ENCODE measurements at regions not wholly inside any gene's neighbourhood (a gene's known extent, or its start where the extent isn't known, plus 50 kb on each side); places are given as distances from the start of the nearest gene placed in this dataset.

- ChIA-PET CTCF (no interaction called here), POLR2A (no interaction called here)
- Histone ChIP-seq H3K4me1 (ENCODE audit: control insufficient read depth in 2 of 2, insufficient read depth in 2 of 2, low read length in 2 of 2) (no peaks in the 10 kb centered on the region), H2AFZ (ENCODE audit: insufficient read depth, low read depth, low read length, poor library complexity, severe bottlenecking) (no peak overlapping the region), H3K9ac (ENCODE audit: low read length) (no peak overlapping the region), H3K36me3 (replicated peaks in 1 of 2; ENCODE audit: control extremely low read depth in 1 of 2, control insufficient read depth in 1 of 2, extremely low read depth in 1 of 2, insufficient read depth in 2 of 2, low read length in 1 of 2) (no peaks in the 10 kb centered on the region), H3K27me3 (replicated peaks in 1 of 4; ENCODE audit: control extremely low read depth in 1 of 4, control insufficient read depth in 3 of 4, insufficient read depth in 4 of 4, low read length in 3 of 4) (peaks cover 0 to 6% (median 0%) of the 10 kb centered on the region in 4 experiments), H3K4me3 (ENCODE audit: control extremely low read depth in 1 of 5, extremely low read depth in 1 of 5, insufficient read depth in 1 of 5, low read depth in 2 of 5, low read length in 4 of 5) (no peak overlapping the region), H3K9me3 (ENCODE audit: control extremely low read depth in 1 of 3, control insufficient read depth in 2 of 3, insufficient read depth in 1 of 3, low read length in 2 of 3) (peaks cover 3 to 35% (median 6%) of the 10 kb centered on the region in 3 donors), H3K27ac (ENCODE audit: low read length in 2 of 2) (no peak overlapping the region), H3K79me2 (ENCODE audit: control insufficient read depth, insufficient read depth, low read length) (no peaks in the 10 kb centered on the region), H3K4me2 (replicated peaks; ENCODE audit: low read depth, low read length, poor library complexity, severe bottlenecking) (no peak overlapping the region), H4K20me1 (ENCODE audit: control insufficient read depth, insufficient read depth, low read length, poor library complexity, severe bottlenecking) (no peaks in the 10 kb centered on the region)
- DNase-seq (no peak), ATAC-seq (ENCODE audit: low read depth) (no peak)
- Mint-ChIP-seq H3K4me1 (no peaks in the 10 kb centered on the region), H3K27ac (no peak overlapping the region), H3K9me3 (ENCODE audit: insufficient read depth) (peaks cover 10% of the 10 kb centered on the region), H3K4me3 (no peak overlapping the region), H3K27me3 (peaks cover 34% of the 10 kb centered on the region)
- intact Hi-C loops (cut with micrococcal nuclease), result no loop called here
- 90% methylated on average over 2 of the region's 3 CpGs for WGBS (ENCODE audit: insufficient coverage)
- TF ChIP-seq CTCF (IDR thresholded peaks at IDR 0.05) (no peak), EZH2 (IDR thresholded peaks at IDR 0.05; ENCODE audit: borderline replicate concordance, insufficient read depth, low read depth, low read length, poor library complexity, severe bottlenecking) (no peak)
Measured at GRCh38 chr11:130789056-130789640, 127.1 kb downstream of the SNX19 start.

DNA sequence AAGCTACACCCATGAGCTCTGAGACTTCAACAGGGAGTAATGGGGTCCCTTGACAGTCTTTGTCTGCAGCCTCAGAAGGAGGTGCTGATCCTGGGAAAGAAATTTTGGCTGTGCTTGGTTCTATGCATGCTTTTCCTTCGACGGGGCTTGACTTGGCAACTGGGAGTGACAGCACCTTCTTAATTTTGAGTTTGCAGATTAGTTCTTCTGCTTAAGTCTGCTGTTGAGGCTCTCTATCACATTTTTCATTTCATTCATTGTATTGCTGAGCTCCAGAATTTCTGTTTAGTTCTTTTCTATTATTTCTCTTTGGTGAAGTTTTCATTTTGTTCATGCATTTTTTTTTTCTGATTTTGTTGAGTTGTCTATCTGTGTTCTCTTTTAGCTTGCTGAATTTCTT, 125.6 kb downstream of the SNX19 start:
- Histone ChIP-seq H3K79me2 (ENCODE audit: control insufficient read depth, insufficient read depth, low read length) (no peaks in the 10 kb centered on the region), H3K4me3 (ENCODE audit: control extremely low read depth in 1 of 5, extremely low read depth in 1 of 5, insufficient read depth in 1 of 5, low read depth in 2 of 5, low read length in 4 of 5) (no peak overlapping the region), H3K9me3 (ENCODE audit: control extremely low read depth in 1 of 3, control insufficient read depth in 2 of 3, insufficient read depth in 1 of 3, low read length in 2 of 3) (peaks cover 3 to 35% (median 6%) of the 10 kb centered on the region in 3 donors), H3K27me3 (replicated peaks in 1 of 4; ENCODE audit: control extremely low read depth in 1 of 4, control insufficient read depth in 3 of 4, insufficient read depth in 4 of 4, low read length in 3 of 4) (peaks cover 0 to 6% (median 0%) of the 10 kb centered on the region in 4 experiments), H3K27ac (ENCODE audit: low read length in 2 of 2) (no peak overlapping the region), H2AFZ (ENCODE audit: insufficient read depth, low read depth, low read length, poor library complexity, severe bottlenecking) (no peak overlapping the region), H3K9ac (ENCODE audit: low read length) (no peak overlapping the region), H3K4me1 (ENCODE audit: control insufficient read depth in 2 of 2, insufficient read depth in 2 of 2, low read length in 2 of 2) (no peaks in the 10 kb centered on the region), H4K20me1 (ENCODE audit: control insufficient read depth, insufficient read depth, low read length, poor library complexity, severe bottlenecking) (no peaks in the 10 kb centered on the region), H3K4me2 (replicated peaks; ENCODE audit: low read depth, low read length, poor library complexity, severe bottlenecking) (no peak overlapping the region), H3K36me3 (replicated peaks in 1 of 2; ENCODE audit: control extremely low read depth in 1 of 2, control insufficient read depth in 1 of 2, extremely low read depth in 1 of 2, insufficient read depth in 2 of 2, low read length in 1 of 2) (no peaks in the 10 kb centered on the region)
- no CpG with 5 or more reads among the region's 2 CpGs for WGBS (ENCODE audit: insufficient coverage)
- CTCF ChIA-PET, result no interaction called here
- Mint-ChIP-seq H3K4me3 (no peak overlapping the region), H3K9me3 (ENCODE audit: insufficient read depth) (peaks cover 10% of the 10 kb centered on the region), H3K27me3 (peaks cover 37% of the 10 kb centered on the region), H3K27ac (no peak overlapping the region), H3K4me1 (no peaks in the 10 kb centered on the region)
- DNase-seq (no peak), ATAC-seq (ENCODE audit: low read depth) (no peak)
- TF ChIP-seq EZH2 (IDR thresholded peaks at IDR 0.05; ENCODE audit: borderline replicate concordance, insufficient read depth, low read depth, low read length, poor library complexity, severe bottlenecking), result no peak
- no peak for TF ChIP-seq CTCF (IDR thresholded peaks at IDR 0.05)
- intact Hi-C loops (cut with micrococcal nuclease), result no loop called here
- POLR2A ChIA-PET, result no interaction called here

Measured in B cell (primary cell).